Smooth muscle cell (in vitro differentiated cells): ENCODE measurements at regions not wholly inside any gene's neighbourhood (a gene's known extent, or its start where the extent isn't known, plus 50 kb on each side); places are given as distances from the start of the nearest gene placed in this dataset.
A peak's percentile ranks its signal among the peaks of the same experiment; 100 is the strongest.
"Not testable (repeated sequence)": the region's sequence is repeated elsewhere in the genome, so short reads cannot be mapped to it uniquely, and the experiment has no call there.

Experiments used
- DNase-seq: peaks from one replicate; lab custom pipeline; 2025; ENCODE audit not compliant: unreplicated experiment; lab: John Stamatoyannopoulos, UW
- H2AFZ ChIP-seq: fragments of 200-600 bp; sonication (generic); 2 replicates; pipeline ENCODE4 v1.6.0; 2016; ENCODE audit warnings: antibody characterized with exemption, low read depth, mild to moderate bottlenecking
- H3F3A ChIP-seq: fragments of 200-600 bp; sonication (generic); 2 replicates; pipeline ENCODE4 v1.6.0; 2017; ENCODE audit warnings: antibody characterized with exemption, low read depth
- H3K27ac ChIP-seq: fragments of 200-600 bp; sonication (generic); 2 replicates; pipeline ENCODE4 v1.5.1; 2016; ENCODE audit warnings: low read depth, mild to moderate bottlenecking
- H3K27me3 ChIP-seq: fragments of 200-600 bp; sonication (generic); 2 replicates; pipeline ENCODE4 v1.6.1; 2016; ENCODE audit warnings: low read depth, mild to moderate bottlenecking
- H3K36me3 ChIP-seq: fragments of 200-600 bp; sonication (generic); 2 replicates; pipeline ENCODE4 v1.5.1; 2016; ENCODE audit warnings: low read depth
- H3K4me1 ChIP-seq: fragments of 200-600 bp; sonication (generic); 2 replicates; pipeline ENCODE4 v1.5.1; 2016; ENCODE audit warnings: low read depth
- H3K4me2 ChIP-seq: fragments of 200-600 bp; sonication (generic); 2 replicates; pipeline ENCODE4 v1.6.0; 2016; ENCODE audit warnings: mild to moderate bottlenecking
- H3K4me3 ChIP-seq: fragments of 200-600 bp; sonication (generic); 2 replicates; pipeline ENCODE4 v1.5.1; 2016; ENCODE audit warnings: mild to moderate bottlenecking
- H3K79me2 ChIP-seq: fragments of 200-600 bp; sonication (generic); 2 replicates; pipeline ENCODE4 v1.6.0; 2016; ENCODE audit warnings: low read depth, mild to moderate bottlenecking
- H3K9ac ChIP-seq: fragments of 200-600 bp; sonication (generic); 2 replicates; pipeline ENCODE4 v1.6.0; 2016; ENCODE audit warnings: low read depth
- H3K9me3 ChIP-seq: fragments of 200-600 bp; sonication (generic); replicated peaks from 2 replicates; pipeline ENCODE4 v1.5.1; 2016; ENCODE audit warnings: low read depth
- H4K20me1 ChIP-seq: fragments of 200-600 bp; sonication (generic); 2 replicates; pipeline ENCODE4 v1.6.0; 2016; ENCODE audit warnings: low read depth
- CTCF ChIP-seq: fragments of 200-600 bp; sonication (generic); IDR thresholded peaks from 2 replicates; pipeline ENCODE4 v1.5.1; 2017; ENCODE audit warnings: borderline replicate concordance, mild to moderate bottlenecking, antibody characterized with exemption; ENCODE audit not compliant: insufficient read depth, poor library complexity, severe bottlenecking
- WGBS: methylation state at CpG from one replicate; pipeline ENCODE4 v1.1.7; 2016; ENCODE audit warnings: low lambda C conversion rate; 5-methylcytosine and 5-hydroxymethylcytosine counted together

GRCh38 chr1:83043244-83043643 is 955.7 kb downstream of the TTLL7 start:
- Histone ChIP-seq H3K27me3 (no peaks in the 10 kb centered on the region), H3K27ac (no peak overlapping the region), H4K20me1 (no peaks in the 10 kb centered on the region), H2AFZ (no peak overlapping the region), H3F3A (no peaks in the 10 kb centered on the region), H3K36me3 (no peaks in the 10 kb centered on the region), H3K4me3 (no peak overlapping the region), H3K4me1 (no peaks in the 10 kb centered on the region), H3K4me2 (no peak overlapping the region), H3K9ac (no peak overlapping the region), H3K79me2 (no peaks in the 10 kb centered on the region), H3K9me3 (no peaks in the 10 kb centered on the region)
- DNase-seq, result no peak
- TF ChIP-seq CTCF, result no peak
- WGBS, result 97% methylated on average over 1 of the region's 1 CpG

- WGBS, result 94% methylated on average over 6 of the region's 6 CpGs
- not testable (repeated sequence) for H2AFZ ChIP-seq, H3K9me3 ChIP-seq, H3F3A ChIP-seq, H3K27ac ChIP-seq, DNase-seq, H3K79me2 ChIP-seq, H3K9ac ChIP-seq, H3K4me3 ChIP-seq, H4K20me1 ChIP-seq, H3K36me3 ChIP-seq, H3K27me3 ChIP-seq, H3K4me2 ChIP-seq, H3K4me1 ChIP-seq
Observed at GRCh38 chr1:83039091-83039490, 959.8 kb downstream of the TTLL7 start.

- DNase-seq, result no peak
- no peaks in the 10 kb centered on the region for H3F3A ChIP-seq
- no peak overlapping the region for H3K27ac ChIP-seq
- H3K9me3 ChIP-seq, result no peaks in the 10 kb centered on the region
- no peak overlapping the region for H3K4me2 ChIP-seq
- H3K4me3 ChIP-seq, result no peak overlapping the region
- no peak for TF ChIP-seq CTCF
- WGBS, result 43% methylated on average over 5 of the region's 5 CpGs
- no peaks in the 10 kb centered on the region for H3K79me2 ChIP-seq
- no peak overlapping the region for H2AFZ ChIP-seq
- no peaks in the 10 kb centered on the region for H4K20me1 ChIP-seq
- H3K4me1 ChIP-seq, result no peaks in the 10 kb centered on the region
- no peak overlapping the region for H3K9ac ChIP-seq
- no peaks in the 10 kb centered on the region for H3K36me3 ChIP-seq
- H3K27me3 ChIP-seq, result no peaks in the 10 kb centered on the region
Observed at GRCh38 chr1:83034851-83035250, 964.1 kb downstream of the TTLL7 start.

- H3K4me3 ChIP-seq, result no peak overlapping the region
- H3K79me2 ChIP-seq, result no peaks in the 10 kb centered on the region
- TF ChIP-seq CTCF, result no peak
- H3K9me3 ChIP-seq, result no peaks in the 10 kb centered on the region
- no peaks in the 10 kb centered on the region for H3F3A ChIP-seq
- DNase-seq, result no peak
- peak overlapping the region; percentile 33 for H3K27ac ChIP-seq
- H3K9ac ChIP-seq, result no peak overlapping the region
- H2AFZ ChIP-seq, result no peak overlapping the region
- H3K27me3 ChIP-seq, result no peaks in the 10 kb centered on the region
- H3K36me3 ChIP-seq, result no peaks in the 10 kb centered on the region
- no peaks in the 10 kb centered on the region for H3K4me1 ChIP-seq
- H3K4me2 ChIP-seq, result peak overlapping the region; percentile 16
- H4K20me1 ChIP-seq, result no peaks in the 10 kb centered on the region
Observed at GRCh38 chr1:83033682-83034081, 965.2 kb downstream of the TTLL7 start.
